WTC11 (cell line): ENCODE measurements at regions not wholly inside any gene's neighbourhood (a gene's known extent, or its start where the extent isn't known, plus 50 kb on each side); places are given as distances from the start of the nearest gene placed in this dataset.

Experiments used
- CBFB ChIP-seq: sonication (generic); formaldehyde crosslinking; IDR thresholded peaks from 2 replicates; pipeline ENCODE4 v1.8.1; 2022; ENCODE audit warnings: mild to moderate bottlenecking, low read depth, missing genetic modification reagents
- CREB1 ChIP-seq: sonication (generic); formaldehyde crosslinking; IDR thresholded peaks from 2 replicates; pipeline ENCODE4 v1.8.0; 2023; ENCODE audit warnings: mild to moderate bottlenecking, missing genetic modification reagents
- ELF4 ChIP-seq: sonication (generic); formaldehyde crosslinking; IDR thresholded peaks from 2 replicates; pipeline ENCODE4 v1.8.1; 2022; ENCODE audit warnings: low read depth, mild to moderate bottlenecking, moderate library complexity, missing genetic modification reagents
- ESRRA ChIP-seq: sonication (generic); formaldehyde crosslinking; IDR thresholded peaks from 2 replicates; pipeline ENCODE4 v1.8.1; 2022; ENCODE audit warnings: mild to moderate bottlenecking, missing genetic modification reagents, borderline replicate concordance
- HMGA2 ChIP-seq: fragments of 250-450 bp; sonication (Bioruptor Pico); IDR thresholded peaks from 2 replicates; pipeline ENCODE4 v1.4.0; 2021; ENCODE audit warnings: mild to moderate bottlenecking, moderate library complexity
- NFE2L1 ChIP-seq: sonication (generic); formaldehyde crosslinking; IDR thresholded peaks from 2 replicates; pipeline ENCODE4 v1.8.1; 2023; ENCODE audit warnings: missing genetic modification reagents
- RELA ChIP-seq: sonication (generic); formaldehyde crosslinking; IDR thresholded peaks from 2 replicates; pipeline ENCODE4 v1.8.1; 2022; ENCODE audit warnings: missing genetic modification reagents, mild to moderate bottlenecking, borderline replicate concordance
- TEAD4 ChIP-seq: sonication (generic); formaldehyde crosslinking; IDR thresholded peaks from 2 replicates; pipeline ENCODE4 v1.8.0; 2022; ENCODE audit warnings: mild to moderate bottlenecking, missing genetic modification reagents
- TF ChIP-seq, protein P1 (sequence below): sonication (generic); formaldehyde crosslinking; IDR thresholded peaks from 2 replicates; pipeline ENCODE4 v1.8.1; 2023; ENCODE audit warnings: mild to moderate bottlenecking, missing genetic modification reagents, borderline replicate concordance
- TF ChIP-seq, protein P2 (sequence below): sonication (generic); formaldehyde crosslinking; IDR thresholded peaks from 2 replicates; pipeline ENCODE4 v1.8.1; 2023; ENCODE audit warnings: mild to moderate bottlenecking, missing genetic modification reagents
- TF ChIP-seq, protein P3 (sequence below): fragments of 200-600 bp; IDR thresholded peaks from 2 replicates; pipeline ENCODE4 v1.8.0; 2022; ENCODE audit warnings: antibody characterized with exemption
- TF ChIP-seq, protein P4 (sequence below): sonication (generic); formaldehyde crosslinking; conservative IDR thresholded peaks from 2 replicates; pipeline ENCODE4 v1.8.1; 2022; ENCODE audit warnings: mild to moderate bottlenecking, missing genetic modification reagents
- TF ChIP-seq, protein P5 (sequence below): sonication (generic); formaldehyde crosslinking; conservative IDR thresholded peaks from 2 replicates; pipeline ENCODE4 v1.8.1; 2023; ENCODE audit warnings: mild to moderate bottlenecking, low read depth, missing genetic modification reagents, moderate library complexity
- TF ChIP-seq, protein P6 (sequence below): sonication (generic); formaldehyde crosslinking; IDR thresholded peaks from 2 replicates; pipeline ENCODE4 v1.8.1; 2023; ENCODE audit warnings: mild to moderate bottlenecking, missing genetic modification reagents, moderate library complexity

DNA sequence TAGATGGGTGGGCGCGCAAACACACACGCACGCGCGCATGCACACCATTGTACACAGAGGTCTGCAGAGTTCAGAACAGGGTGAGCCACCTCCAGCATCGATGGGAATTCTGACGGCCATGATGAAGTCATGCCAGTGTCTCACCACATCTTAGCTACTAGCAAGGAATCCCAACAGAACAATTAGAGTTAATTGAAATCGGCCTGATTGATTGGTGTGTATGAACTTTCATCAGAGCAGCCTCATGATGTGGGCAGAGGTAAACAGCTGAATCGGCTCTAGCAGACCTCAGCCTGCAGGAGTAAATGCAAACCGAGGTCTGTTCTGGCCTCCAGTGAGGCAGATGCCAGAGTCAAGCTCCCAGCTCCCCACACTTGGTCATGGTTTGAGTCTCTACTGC is 200.6 kb downstream of the CBLN1 start:
- TF ChIP-seq, protein P1, sequence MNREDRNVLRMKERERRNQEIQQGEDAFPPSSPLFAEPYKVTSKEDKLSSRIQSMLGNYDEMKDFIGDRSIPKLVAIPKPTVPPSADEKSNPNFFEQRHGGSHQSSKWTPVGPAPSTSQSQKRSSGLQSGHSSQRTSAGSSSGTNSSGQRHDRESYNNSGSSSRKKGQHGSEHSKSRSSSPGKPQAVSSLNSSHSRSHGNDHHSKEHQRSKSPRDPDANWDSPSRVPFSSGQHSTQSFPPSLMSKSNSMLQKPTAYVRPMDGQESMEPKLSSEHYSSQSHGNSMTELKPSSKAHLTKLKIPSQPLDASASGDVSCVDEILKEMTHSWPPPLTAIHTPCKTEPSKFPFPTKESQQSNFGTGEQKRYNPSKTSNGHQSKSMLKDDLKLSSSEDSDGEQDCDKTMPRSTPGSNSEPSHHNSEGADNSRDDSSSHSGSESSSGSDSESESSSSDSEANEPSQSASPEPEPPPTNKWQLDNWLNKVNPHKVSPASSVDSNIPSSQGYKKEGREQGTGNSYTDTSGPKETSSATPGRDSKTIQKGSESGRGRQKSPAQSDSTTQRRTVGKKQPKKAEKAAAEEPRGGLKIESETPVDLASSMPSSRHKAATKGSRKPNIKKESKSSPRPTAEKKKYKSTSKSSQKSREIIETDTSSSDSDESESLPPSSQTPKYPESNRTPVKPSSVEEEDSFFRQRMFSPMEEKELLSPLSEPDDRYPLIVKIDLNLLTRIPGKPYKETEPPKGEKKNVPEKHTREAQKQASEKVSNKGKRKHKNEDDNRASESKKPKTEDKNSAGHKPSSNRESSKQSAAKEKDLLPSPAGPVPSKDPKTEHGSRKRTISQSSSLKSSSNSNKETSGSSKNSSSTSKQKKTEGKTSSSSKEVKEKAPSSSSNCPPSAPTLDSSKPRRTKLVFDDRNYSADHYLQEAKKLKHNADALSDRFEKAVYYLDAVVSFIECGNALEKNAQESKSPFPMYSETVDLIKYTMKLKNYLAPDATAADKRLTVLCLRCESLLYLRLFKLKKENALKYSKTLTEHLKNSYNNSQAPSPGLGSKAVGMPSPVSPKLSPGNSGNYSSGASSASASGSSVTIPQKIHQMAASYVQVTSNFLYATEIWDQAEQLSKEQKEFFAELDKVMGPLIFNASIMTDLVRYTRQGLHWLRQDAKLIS (CRISPR knock-in tag): no peak
- TF ChIP-seq, protein P2, sequence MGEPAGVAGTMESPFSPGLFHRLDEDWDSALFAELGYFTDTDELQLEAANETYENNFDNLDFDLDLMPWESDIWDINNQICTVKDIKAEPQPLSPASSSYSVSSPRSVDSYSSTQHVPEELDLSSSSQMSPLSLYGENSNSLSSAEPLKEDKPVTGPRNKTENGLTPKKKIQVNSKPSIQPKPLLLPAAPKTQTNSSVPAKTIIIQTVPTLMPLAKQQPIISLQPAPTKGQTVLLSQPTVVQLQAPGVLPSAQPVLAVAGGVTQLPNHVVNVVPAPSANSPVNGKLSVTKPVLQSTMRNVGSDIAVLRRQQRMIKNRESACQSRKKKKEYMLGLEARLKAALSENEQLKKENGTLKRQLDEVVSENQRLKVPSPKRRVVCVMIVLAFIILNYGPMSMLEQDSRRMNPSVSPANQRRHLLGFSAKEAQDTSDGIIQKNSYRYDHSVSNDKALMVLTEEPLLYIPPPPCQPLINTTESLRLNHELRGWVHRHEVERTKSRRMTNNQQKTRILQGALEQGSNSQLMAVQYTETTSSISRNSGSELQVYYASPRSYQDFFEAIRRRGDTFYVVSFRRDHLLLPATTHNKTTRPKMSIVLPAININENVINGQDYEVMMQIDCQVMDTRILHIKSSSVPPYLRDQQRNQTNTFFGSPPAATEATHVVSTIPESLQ (CRISPR knock-in tag): no peak
- TF ChIP-seq RELA (no peak), CBFB (no peak), CREB1 (CRISPR knock-in tag) (no peak), ESRRA (no peak), ELF4 (CRISPR knock-in tag) (no peak), TEAD4 (CRISPR knock-in tag) (no peak), NFE2L1 (no peak), HMGA2 (CRISPR knock-in tag) (no peak)
- TF ChIP-seq, protein P3, sequence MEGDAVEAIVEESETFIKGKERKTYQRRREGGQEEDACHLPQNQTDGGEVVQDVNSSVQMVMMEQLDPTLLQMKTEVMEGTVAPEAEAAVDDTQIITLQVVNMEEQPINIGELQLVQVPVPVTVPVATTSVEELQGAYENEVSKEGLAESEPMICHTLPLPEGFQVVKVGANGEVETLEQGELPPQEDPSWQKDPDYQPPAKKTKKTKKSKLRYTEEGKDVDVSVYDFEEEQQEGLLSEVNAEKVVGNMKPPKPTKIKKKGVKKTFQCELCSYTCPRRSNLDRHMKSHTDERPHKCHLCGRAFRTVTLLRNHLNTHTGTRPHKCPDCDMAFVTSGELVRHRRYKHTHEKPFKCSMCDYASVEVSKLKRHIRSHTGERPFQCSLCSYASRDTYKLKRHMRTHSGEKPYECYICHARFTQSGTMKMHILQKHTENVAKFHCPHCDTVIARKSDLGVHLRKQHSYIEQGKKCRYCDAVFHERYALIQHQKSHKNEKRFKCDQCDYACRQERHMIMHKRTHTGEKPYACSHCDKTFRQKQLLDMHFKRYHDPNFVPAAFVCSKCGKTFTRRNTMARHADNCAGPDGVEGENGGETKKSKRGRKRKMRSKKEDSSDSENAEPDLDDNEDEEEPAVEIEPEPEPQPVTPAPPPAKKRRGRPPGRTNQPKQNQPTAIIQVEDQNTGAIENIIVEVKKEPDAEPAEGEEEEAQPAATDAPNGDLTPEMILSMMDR: no peak
- TF ChIP-seq, protein P4, sequence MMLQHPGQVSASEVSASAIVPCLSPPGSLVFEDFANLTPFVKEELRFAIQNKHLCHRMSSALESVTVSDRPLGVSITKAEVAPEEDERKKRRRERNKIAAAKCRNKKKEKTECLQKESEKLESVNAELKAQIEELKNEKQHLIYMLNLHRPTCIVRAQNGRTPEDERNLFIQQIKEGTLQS (CRISPR knock-in tag): no peak
- TF ChIP-seq, protein P5, sequence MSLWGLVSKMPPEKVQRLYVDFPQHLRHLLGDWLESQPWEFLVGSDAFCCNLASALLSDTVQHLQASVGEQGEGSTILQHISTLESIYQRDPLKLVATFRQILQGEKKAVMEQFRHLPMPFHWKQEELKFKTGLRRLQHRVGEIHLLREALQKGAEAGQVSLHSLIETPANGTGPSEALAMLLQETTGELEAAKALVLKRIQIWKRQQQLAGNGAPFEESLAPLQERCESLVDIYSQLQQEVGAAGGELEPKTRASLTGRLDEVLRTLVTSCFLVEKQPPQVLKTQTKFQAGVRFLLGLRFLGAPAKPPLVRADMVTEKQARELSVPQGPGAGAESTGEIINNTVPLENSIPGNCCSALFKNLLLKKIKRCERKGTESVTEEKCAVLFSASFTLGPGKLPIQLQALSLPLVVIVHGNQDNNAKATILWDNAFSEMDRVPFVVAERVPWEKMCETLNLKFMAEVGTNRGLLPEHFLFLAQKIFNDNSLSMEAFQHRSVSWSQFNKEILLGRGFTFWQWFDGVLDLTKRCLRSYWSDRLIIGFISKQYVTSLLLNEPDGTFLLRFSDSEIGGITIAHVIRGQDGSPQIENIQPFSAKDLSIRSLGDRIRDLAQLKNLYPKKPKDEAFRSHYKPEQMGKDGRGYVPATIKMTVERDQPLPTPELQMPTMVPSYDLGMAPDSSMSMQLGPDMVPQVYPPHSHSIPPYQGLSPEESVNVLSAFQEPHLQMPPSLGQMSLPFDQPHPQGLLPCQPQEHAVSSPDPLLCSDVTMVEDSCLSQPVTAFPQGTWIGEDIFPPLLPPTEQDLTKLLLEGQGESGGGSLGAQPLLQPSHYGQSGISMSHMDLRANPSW (CRISPR knock-in tag): no peak
- TF ChIP-seq, protein P6, sequence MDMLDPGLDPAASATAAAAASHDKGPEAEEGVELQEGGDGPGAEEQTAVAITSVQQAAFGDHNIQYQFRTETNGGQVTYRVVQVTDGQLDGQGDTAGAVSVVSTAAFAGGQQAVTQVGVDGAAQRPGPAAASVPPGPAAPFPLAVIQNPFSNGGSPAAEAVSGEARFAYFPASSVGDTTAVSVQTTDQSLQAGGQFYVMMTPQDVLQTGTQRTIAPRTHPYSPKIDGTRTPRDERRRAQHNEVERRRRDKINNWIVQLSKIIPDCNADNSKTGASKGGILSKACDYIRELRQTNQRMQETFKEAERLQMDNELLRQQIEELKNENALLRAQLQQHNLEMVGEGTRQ (CRISPR knock-in tag): no peak
